Right renal pelvis (tissue), 4 donors: ENCODE measurements at regions not wholly inside any gene's neighbourhood (a gene's known extent, or its start where the extent isn't known, plus 50 kb on each side); places are given as distances from the start of the nearest gene placed in this dataset.

Experiments used
- DNase-seq, 4 donors: peaks; one replicate each; pipeline ENCODE4 v3.0.0-alpha.2; 2013; ENCODE audit warnings: low read depth in 4 of 4, low spot score in 3 of 4, missing footprints in 1 of 4

DNA sequence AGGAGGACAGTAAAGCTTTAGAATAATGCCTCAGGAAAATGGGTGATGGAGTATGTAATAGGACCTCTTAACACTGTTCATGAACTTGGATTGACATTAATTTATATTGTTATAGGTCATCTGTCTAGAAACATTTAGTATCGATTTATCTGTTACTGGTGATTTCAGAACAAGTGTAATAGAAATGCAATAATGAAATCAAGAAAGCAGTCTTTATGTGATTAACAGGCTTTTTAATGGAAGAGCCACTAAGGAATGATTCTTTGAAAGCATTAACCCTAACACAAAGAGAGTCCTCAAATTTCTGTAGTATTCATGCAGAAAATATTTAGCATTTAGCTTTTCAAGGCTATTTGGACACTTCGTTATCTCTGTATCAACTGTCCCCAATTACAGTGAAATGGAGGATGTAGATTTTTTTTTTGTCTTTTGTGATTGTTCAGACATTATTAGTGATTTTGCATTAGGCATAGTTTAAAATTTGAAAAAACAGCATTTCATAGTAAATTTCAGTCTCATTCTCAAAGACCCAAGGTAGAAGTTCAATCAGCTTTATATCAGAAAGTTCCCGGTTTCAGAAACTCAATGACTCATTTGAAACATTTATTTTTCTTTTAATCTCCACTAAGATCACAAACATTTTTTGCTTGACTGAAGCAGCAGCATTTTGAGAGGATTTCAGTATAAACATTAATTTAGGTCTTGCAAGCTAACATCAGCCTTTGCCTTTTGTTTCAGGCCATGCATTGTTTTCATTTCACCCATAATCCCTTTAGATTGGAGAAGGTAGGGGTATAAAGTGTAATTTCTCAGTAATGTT lies 56.3 kb downstream of the AGTR2 start:
- no peak for DNase-seq

GRCh38 chrX:116230130-116230898 lies 59.8 kb downstream of the AGTR2 start:
- DNase-seq: no peak

DNA sequence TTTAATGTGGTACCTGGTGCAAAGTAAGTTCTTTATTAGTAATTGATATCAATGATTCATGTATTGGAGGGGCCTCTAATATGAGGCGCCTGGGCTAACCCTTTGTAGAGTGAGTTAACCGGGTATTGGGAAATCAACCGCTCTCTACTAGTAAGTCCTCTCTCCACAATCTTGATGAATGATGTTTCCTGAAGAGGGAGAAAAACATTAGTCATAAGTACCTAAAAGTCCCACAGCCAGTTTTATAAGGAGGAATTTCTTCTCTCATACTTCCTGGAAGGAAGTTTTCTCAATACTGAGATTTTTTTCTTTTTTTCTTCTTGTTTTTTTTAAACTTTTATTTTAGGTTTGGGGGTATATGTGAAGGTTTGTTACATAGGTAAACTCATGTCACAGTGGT lies 62.3 kb downstream of the AGTR2 start:
- DNase-seq: no peak

- no peak for DNase-seq
These were observed 66.1 kb downstream of the AGTR2 start for GRCh38 chrX:116236666-116237065.

DNA sequence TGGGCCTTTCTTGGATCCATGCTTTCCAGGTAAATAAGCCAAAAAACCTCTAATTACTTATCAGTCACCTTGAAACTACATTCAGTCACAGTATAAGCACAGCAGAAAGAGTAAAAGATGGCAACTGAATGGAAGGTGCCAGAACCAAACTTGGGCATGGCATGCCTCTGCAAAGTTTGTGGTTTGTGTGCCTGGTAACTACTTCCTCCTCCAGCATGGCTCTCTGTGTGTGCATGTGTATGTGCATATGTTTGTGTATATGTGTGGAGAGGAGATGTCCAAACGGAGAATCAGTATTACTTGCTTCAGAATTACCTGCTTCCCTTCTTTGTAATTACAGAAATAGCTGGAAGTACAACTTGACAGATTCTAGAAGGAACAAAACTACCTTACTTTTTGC lies 67.5 kb downstream of the AGTR2 start:
- no peak for DNase-seq

DNA sequence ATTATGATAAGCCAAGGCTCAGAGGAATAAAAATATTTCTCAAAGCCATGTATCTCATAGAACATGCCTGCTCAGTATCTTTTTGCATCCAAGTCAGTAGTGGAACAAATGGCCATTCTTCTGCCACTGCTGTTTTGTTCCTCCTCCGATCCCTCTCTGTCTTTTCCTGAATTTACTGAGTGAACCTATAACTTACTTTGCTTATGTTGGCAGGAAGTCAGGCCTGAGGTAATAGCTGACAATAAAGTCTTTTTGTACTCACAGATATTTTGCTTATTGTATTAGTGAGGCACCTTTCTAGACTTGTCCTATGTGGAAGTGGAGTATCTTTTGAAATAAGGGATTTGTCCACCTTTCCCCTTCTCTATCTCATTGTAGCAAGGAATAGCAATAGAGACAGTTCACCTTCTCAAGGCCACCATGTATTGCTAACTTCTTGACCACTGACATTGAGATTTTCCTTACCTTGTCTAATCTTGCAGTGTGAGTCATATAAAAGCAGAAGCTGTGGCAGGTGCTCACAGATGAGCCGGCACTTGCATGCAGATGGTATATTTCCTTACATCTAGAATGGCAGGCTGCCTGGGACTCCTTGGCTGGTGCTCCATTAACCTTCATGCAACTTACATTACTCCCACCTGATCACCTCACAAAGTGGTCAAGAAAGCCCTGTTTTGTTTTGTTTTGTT lies 68.2 kb downstream of the AGTR2 start:
- DNase-seq: no peak

DNA sequence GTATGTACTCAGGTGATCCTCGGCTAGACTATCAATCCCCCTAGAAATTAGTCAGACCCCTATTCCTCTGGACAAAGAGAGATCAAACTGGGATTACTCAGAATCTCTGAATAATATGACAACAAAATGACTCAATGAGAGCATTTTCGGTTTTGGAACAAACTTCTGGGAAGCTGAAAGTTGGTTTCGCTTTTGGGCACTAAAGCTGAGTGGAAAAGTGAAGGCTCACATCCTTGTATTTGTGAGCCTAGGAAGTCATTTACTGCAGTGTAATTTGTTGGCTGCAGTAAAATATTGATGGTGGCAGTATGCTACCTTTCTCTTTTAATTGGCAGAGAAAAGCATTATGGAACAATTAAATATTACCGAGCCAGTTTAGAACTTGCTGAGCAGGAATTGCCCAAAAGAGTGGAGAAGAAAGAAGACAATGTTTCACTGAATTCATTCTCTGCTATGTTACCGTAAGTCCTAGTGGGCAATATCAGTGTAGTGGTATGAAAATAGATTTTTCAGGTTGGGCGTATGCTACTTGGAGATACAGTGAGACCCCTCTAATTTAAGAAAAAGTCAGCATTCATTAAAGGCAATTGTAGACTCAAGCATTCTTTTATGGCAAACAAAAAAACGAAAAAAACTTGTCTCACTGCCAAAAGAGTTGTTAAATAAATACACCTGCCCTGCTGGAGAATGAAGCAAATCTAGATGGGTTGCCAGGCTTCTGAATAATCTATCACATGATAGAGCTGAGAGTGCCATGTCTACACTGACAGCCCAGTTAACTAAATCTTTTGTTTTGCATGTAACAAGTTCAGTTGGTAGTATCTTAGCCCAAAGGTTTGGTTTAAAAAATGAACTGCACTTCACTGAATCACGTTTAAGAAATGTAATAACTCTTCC lies 69.6 kb downstream of the AGTR2 start:
- no peak for DNase-seq

- no peak for DNase-seq
These were observed 70.5 kb downstream of the AGTR2 start for GRCh38 chrX:116241001-116241400.

- no peak for DNase-seq
These were observed 72.5 kb downstream of the AGTR2 start for GRCh38 chrX:116243039-116243438.

DNA sequence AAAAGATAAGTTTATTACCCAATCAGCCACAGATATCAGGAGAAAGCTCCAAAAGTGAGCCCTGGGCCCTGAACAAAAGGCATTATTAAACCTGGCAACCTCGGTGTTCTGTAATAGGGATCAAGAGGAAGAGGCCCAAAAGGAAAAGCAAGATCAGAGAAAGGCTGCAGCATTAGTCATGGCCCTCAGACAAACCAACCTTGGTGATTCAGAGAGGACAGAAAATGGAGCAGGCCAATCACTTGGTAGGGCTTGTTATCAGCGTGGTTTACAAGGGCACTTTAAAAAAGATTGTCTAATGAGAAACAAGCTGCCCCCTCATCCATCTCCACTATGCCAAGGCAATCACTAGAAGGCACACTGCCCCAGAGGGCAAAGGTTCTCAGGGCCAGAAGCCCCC lies 75.7 kb downstream of the AGTR2 start:
- no peak for DNase-seq

DNA sequence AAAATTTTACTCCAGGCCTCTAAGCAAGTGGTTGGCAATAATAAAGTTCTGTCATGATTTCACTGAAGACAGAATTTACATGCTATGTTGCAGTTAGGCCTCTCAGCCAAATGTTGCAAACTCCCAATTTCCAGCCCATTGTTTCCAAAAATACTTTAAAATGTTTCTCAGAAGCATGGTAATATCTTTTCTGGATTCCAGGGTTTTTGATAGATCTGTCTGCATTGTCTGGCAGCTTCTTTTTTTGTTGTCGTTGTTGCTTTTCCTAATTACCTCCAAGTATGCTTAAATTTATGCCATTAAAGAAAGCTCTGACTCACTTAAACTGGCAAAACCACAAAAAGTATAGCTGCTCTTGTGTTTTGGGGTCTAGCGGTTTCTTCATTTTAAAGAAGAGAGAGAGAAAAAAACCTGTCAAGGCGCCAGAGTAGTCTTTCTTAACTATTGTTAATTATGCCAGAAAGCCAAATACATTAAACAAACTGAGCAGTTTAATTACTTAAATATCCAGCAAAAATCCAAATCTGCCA lies 97.0 kb downstream of the AGTR2 start:
- no peak for DNase-seq

GRCh38 chrX:116272322-116272721 lies 101.8 kb downstream of the AGTR2 start:
- DNase-seq: no peak

DNA sequence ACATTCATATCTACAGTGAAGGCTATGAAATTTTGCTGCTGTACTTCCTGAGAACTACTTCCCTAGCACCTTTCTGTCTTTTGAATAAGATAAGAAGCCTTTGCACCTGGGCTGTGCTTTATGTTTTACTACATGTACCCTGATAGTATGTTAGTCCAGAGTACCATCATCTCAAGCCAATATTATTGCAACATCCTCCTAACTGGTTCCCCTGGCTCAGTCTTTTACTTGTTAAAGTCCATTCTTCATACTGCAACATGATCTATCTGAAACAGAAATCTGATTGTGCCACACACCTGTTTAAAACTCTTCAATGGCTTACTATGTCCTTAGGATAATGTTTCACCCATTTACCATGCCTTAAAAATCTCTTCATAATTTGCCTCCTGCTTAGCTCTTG lies 102.3 kb downstream of the AGTR2 start:
- DNase-seq: no peak

GRCh38 chrX:116276261-116276660 lies 105.7 kb downstream of the AGTR2 start:
- DNase-seq: peak in 1 of 4 donors; percentile 8

- peak in 1 of 4 donors; percentile 37 for DNase-seq
These were observed 107.0 kb downstream of the AGTR2 start for GRCh38 chrX:116277351-116278225.

DNA sequence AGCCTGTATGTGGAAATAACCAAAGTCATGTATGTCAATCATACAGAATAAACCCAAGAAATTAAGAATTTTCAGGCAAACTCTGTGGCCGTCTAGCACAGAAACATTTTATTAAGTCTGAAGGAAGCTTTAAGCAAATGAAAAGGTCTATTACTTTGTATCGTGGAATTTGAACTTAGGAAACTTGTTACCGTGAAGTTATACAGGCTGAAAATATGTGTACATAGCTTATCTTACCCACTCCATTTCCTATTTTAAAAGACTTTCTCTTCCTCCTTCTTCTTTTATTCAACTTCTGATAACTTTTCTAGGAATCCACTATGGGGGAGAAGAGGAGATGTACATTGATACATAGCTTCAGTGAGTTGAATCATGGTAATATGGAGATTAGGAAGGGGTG lies 108.3 kb downstream of the AGTR2 start:
- no peak for DNase-seq

DNA sequence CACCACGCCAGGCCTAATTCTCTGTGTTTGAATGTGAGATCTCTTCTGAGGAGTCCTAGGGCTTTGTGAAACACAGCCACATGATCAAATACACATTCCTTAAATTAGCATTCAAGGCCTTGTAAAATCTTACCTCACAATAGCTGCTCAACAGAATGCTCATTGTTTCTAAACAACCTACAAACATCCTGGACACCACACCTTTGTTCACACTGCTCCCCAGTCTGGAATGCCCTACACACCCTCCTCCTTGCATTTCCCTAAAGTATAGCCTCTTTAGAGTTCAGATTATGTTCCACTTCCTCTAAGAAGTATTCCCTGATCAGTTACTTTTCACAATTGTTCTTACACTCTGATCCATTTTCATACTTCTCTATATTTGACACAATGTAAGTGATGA lies 110.6 kb downstream of the AGTR2 start:
- DNase-seq: no peak

GRCh38 chrX:116282751-116283150 lies 112.2 kb downstream of the AGTR2 start:
- no peak for DNase-seq

GRCh38 chrX:116284400-116284799 lies 113.9 kb downstream of the AGTR2 start:
- DNase-seq: no peak
